Large intestine (tissue), 3 donors: ENCODE measurements at regions not wholly inside any gene's neighbourhood (a gene's known extent, or its start where the extent isn't known, plus 50 kb on each side); places are given as distances from the start of the nearest gene placed in this dataset.
"Not testable (repeated sequence)": the region's sequence is repeated elsewhere in the genome, so short reads cannot be mapped to it uniquely, and the experiment has no call there.

Experiments used
- DNase-seq, 2 donors: peaks; one replicate each; pipeline versions ENCODE4 v3.0.0 to v3.0.0-alpha.2; 2013
- H3K27ac ChIP-seq: one replicate; pipeline ENCODE4 v1.5.1; 2013; ENCODE audit warnings: low read length
- H3K27me3 ChIP-seq: 2 replicates; pipeline ENCODE4 v1.6.1; 2013; ENCODE audit warnings: low read length; ENCODE audit not compliant: control insufficient read depth, insufficient read depth
- H3K36me3 ChIP-seq: 2 replicates; pipeline ENCODE4 v1.6.1; 2013; ENCODE audit warnings: low read length; ENCODE audit not compliant: control insufficient read depth, insufficient read depth
- H3K4me1 ChIP-seq: one replicate; pipeline ENCODE4 v1.6.1; 2013; ENCODE audit warnings: low read length; ENCODE audit not compliant: control insufficient read depth, insufficient read depth
- H3K4me3 ChIP-seq: one replicate; pipeline ENCODE4 v1.5.1; 2013; ENCODE audit warnings: low read length
- H3K9me3 ChIP-seq: one replicate; pipeline ENCODE4 v1.6.1; 2013; ENCODE audit warnings: mild to moderate bottlenecking, low read depth, low read length, moderate library complexity; ENCODE audit not compliant: control insufficient read depth
- WGBS: methylation state at CpG from one replicate; pipeline ENCODE4 v1.1.5; 2013; ENCODE audit warnings: low lambda C conversion rate; ENCODE audit not compliant: insufficient coverage; 5-methylcytosine and 5-hydroxymethylcytosine counted together

GRCh38 chr4:155025762-155026457, 182.5 kb upstream of the NPY2R start:
- no peaks in the 10 kb centered on the region for H3K27me3 ChIP-seq
- no peaks in the 10 kb centered on the region for H3K4me1 ChIP-seq
- H3K4me3 ChIP-seq = no peak overlapping the region
- peak; percentile 35 to 36 for DNase-seq
- H3K27ac ChIP-seq = no peak overlapping the region
- no peaks in the 10 kb centered on the region for H3K9me3 ChIP-seq
- 56% methylated on average over 2 of the region's 10 CpGs for WGBS
- H3K36me3 ChIP-seq = no peaks in the 10 kb centered on the region

- DNase-seq = no peak
- Histone ChIP-seq H3K4me3 (no peak overlapping the region), H3K9me3 (no peaks in the 10 kb centered on the region), H3K36me3 (no peaks in the 10 kb centered on the region), H3K27ac (no peak overlapping the region), H3K27me3 (no peaks in the 10 kb centered on the region), H3K4me1 (no peaks in the 10 kb centered on the region)
- WGBS = 92% methylated on average over 5 of the region's 6 CpGs
Observed at GRCh38 chr4:155026715-155027114, 181.7 kb upstream of the NPY2R start.

- WGBS = no CpG with 5 or more reads among the region's 5 CpGs
- H3K27ac ChIP-seq = no peak overlapping the region
Observed at GRCh38 chr4:155032521-155033229, 175.8 kb upstream of the NPY2R start.

GRCh38 chr4:155033604-155034003, 174.8 kb upstream of the NPY2R start:
- Histone ChIP-seq H3K27ac (no peak overlapping the region), H3K27me3 (no peaks in the 10 kb centered on the region), H3K4me1 (peaks cover 2% of the 10 kb centered on the region), H3K9me3 (no peaks in the 10 kb centered on the region), H3K36me3 (no peaks in the 10 kb centered on the region), H3K4me3 (no peak overlapping the region)
- no CpG with 5 or more reads among the region's 4 CpGs for WGBS
- no peak for DNase-seq

More at GRCh38 chr4:155032521-155033229, 175.8 kb upstream of the NPY2R start:
- H3K4me1 ChIP-seq = peaks cover 2% of the 10 kb centered on the region
- H3K4me3 ChIP-seq = no peak overlapping the region
- H3K27me3 ChIP-seq = no peaks in the 10 kb centered on the region
- H3K36me3 ChIP-seq = no peaks in the 10 kb centered on the region
- H3K9me3 ChIP-seq = no peaks in the 10 kb centered on the region
- DNase-seq = no peak

GRCh38 chr4:155037031-155037430, 171.4 kb upstream of the NPY2R start:
- H3K4me1 ChIP-seq = peaks cover 13% of the 10 kb centered on the region
- no CpG with 5 or more reads among the region's 1 CpG for WGBS
- no peaks in the 10 kb centered on the region for H3K27me3 ChIP-seq
- H3K27ac ChIP-seq = peak overlapping the region; percentile 30
- no peaks in the 10 kb centered on the region for H3K9me3 ChIP-seq
- DNase-seq = no peak
- H3K36me3 ChIP-seq = no peaks in the 10 kb centered on the region
- no peak overlapping the region for H3K4me3 ChIP-seq

GRCh38 chr4:155038459-155038858, 170.0 kb upstream of the NPY2R start:
- no peaks in the 10 kb centered on the region for H3K36me3 ChIP-seq
- H3K9me3 ChIP-seq = no peaks in the 10 kb centered on the region
- WGBS = 80% methylated on average over 1 of the region's 1 CpG
- H3K27ac ChIP-seq = no peak overlapping the region
- peaks cover 14% of the 10 kb centered on the region for H3K4me1 ChIP-seq
- DNase-seq = peak in 1 of 2 donors; percentile 41
- no peaks in the 10 kb centered on the region for H3K27me3 ChIP-seq
- H3K4me3 ChIP-seq = no peak overlapping the region

GRCh38 chr4:155039162-155039561, 169.3 kb upstream of the NPY2R start:
- H3K36me3 ChIP-seq = no peaks in the 10 kb centered on the region
- H3K27ac ChIP-seq = peak overlapping the region; percentile 29
- H3K4me3 ChIP-seq = no peak overlapping the region
- no peak for DNase-seq
- H3K4me1 ChIP-seq = peaks cover 14% of the 10 kb centered on the region
- peaks cover 2% of the 10 kb centered on the region for H3K9me3 ChIP-seq
- H3K27me3 ChIP-seq = no peaks in the 10 kb centered on the region

- DNase-seq = peak; percentile 69 to 73
- WGBS = no CpG with 5 or more reads among the region's 3 CpGs
Observed at GRCh38 chr4:155040031-155040430, 168.4 kb upstream of the NPY2R start.

GRCh38 chr4:155042014-155042413, 166.4 kb upstream of the NPY2R start:
- no peaks in the 10 kb centered on the region for H3K36me3 ChIP-seq
- H3K4me3 ChIP-seq = no peak overlapping the region
- DNase-seq = no peak
- peaks cover 12% of the 10 kb centered on the region for H3K4me1 ChIP-seq
- peaks cover 3% of the 10 kb centered on the region for H3K9me3 ChIP-seq
- 13% methylated on average over 1 of the region's 2 CpGs for WGBS
- no peaks in the 10 kb centered on the region for H3K27me3 ChIP-seq
- H3K27ac ChIP-seq = no peak overlapping the region

More at GRCh38 chr4:155040031-155040430, 168.4 kb upstream of the NPY2R start:
- no peaks in the 10 kb centered on the region for H3K36me3 ChIP-seq
- peaks cover 3% of the 10 kb centered on the region for H3K9me3 ChIP-seq
- no peaks in the 10 kb centered on the region for H3K27me3 ChIP-seq
- peak overlapping the region; percentile 10 for H3K27ac ChIP-seq
- H3K4me3 ChIP-seq = no peak overlapping the region
- peaks cover 14% of the 10 kb centered on the region for H3K4me1 ChIP-seq

- H3K9me3 ChIP-seq, DNase-seq, H3K4me3 ChIP-seq, H3K4me1 ChIP-seq, H3K27ac ChIP-seq, H3K36me3 ChIP-seq, H3K27me3 ChIP-seq: not testable (repeated sequence)
- 100% methylated on average over 1 of the region's 22 CpGs for WGBS
Observed at GRCh38 chr4:155044251-155044650, 164.2 kb upstream of the NPY2R start.
